GM23248 (cell line): ENCODE measurements at regions not wholly inside any gene's neighbourhood (a gene's known extent, or its start where the extent isn't known, plus 50 kb on each side); places are given as distances from the start of the nearest gene placed in this dataset.
"Not testable (repeated sequence)": the region's sequence is repeated elsewhere in the genome, so short reads cannot be mapped to it uniquely, and the experiment has no call there.

Experiments
- DNase-seq: peaks from one replicate; pipeline ENCODE4 v3.0.0-alpha.2; 2015
- H2AFZ ChIP-seq: fragments of 200-600 bp; sonication (generic); 2 replicates; pipeline ENCODE4 v1.6.1; 2016; ENCODE audit warnings: antibody characterized with exemption
- H3F3A ChIP-seq: fragments of 200-600 bp; sonication (generic); 2 replicates; pipeline ENCODE4 v1.6.1; 2016; ENCODE audit warnings: mild to moderate bottlenecking, antibody characterized with exemption, mixed run types; ENCODE audit not compliant: insufficient read depth
- H3K27ac ChIP-seq: fragments of 200-600 bp; sonication (generic); 2 replicates; pipeline ENCODE4 v1.5.1; 2016; ENCODE audit warnings: mild to moderate bottlenecking
- H3K27me3 ChIP-seq: fragments of 200-600 bp; sonication (generic); replicated peaks from 2 replicates; pipeline ENCODE4 v1.6.1; 2016; ENCODE audit warnings: mild to moderate bottlenecking; ENCODE audit not compliant: insufficient read depth
- H3K36me3 ChIP-seq: fragments of 200-600 bp; sonication (generic); 2 replicates; pipeline ENCODE4 v1.6.1; 2016; ENCODE audit warnings: low read depth, mild to moderate bottlenecking
- H3K4me1 ChIP-seq: fragments of 200-600 bp; sonication (generic); 2 replicates; pipeline ENCODE4 v1.6.1; 2016; ENCODE audit warnings: mild to moderate bottlenecking; ENCODE audit not compliant: insufficient read depth
- H3K4me2 ChIP-seq: fragments of 200-600 bp; sonication (generic); one replicate; pipeline ENCODE4 v1.6.1; 2016; ENCODE audit warnings: mild to moderate bottlenecking; ENCODE audit not compliant: unreplicated experiment
- H3K4me3 ChIP-seq: fragments of 200-600 bp; sonication (generic); 2 replicates; pipeline ENCODE4 v1.5.1; 2016; ENCODE audit warnings: mild to moderate bottlenecking
- H3K79me2 ChIP-seq: fragments of 200-600 bp; sonication (generic); 2 replicates; pipeline ENCODE4 v1.6.1; 2016; ENCODE audit warnings: mild to moderate bottlenecking; ENCODE audit not compliant: insufficient read depth
- H3K9ac ChIP-seq: fragments of 200-600 bp; sonication (generic); 2 replicates; pipeline ENCODE4 v1.6.1; 2016; ENCODE audit warnings: mild to moderate bottlenecking
- H3K9me2 ChIP-seq: fragments of 200-600 bp; sonication (generic); 2 replicates; pipeline ENCODE4 v1.6.1; 2016; ENCODE audit warnings: mixed run types, mild to moderate bottlenecking, moderate library complexity; ENCODE audit not compliant: insufficient read depth
- H3K9me3 ChIP-seq: fragments of 200-600 bp; sonication (generic); one replicate; pipeline ENCODE4 v1.6.1; 2017; ENCODE audit warnings: low read depth
- H4K20me1 ChIP-seq: fragments of 200-600 bp; sonication (generic); 2 replicates; pipeline ENCODE4 v1.6.0; 2016; ENCODE audit not compliant: insufficient read depth
- EZH2 ChIP-seq: fragments of 200-600 bp; sonication (generic); IDR thresholded peaks from 2 replicates; pipeline ENCODE4 v1.6.1; 2018; ENCODE audit warnings: antibody characterized with exemption, mild to moderate bottlenecking; ENCODE audit not compliant: insufficient read depth, poor library complexity, severe bottlenecking
- EZH2phosphoT487 ChIP-seq: fragments of 200-600 bp; sonication (generic); IDR thresholded peaks from 2 replicates; pipeline ENCODE4 v1.6.1; 2018; ENCODE audit warnings: antibody characterized with exemption, moderate library complexity, mild to moderate bottlenecking, low read depth; ENCODE audit not compliant: insufficient read depth
- WGBS, 2 experiments: methylation state at CpG; one replicate each; pipeline ENCODE4 v1.1.6; 2015 to 2017; ENCODE audit warnings: low lambda C conversion rate in 2 of 2, low coverage in 1 of 2; ENCODE audit errors: missing lambda C conversion rate in 2 of 2; 5-methylcytosine and 5-hydroxymethylcytosine counted together
- in situ Hi-C: fragments of 300-500 bp; cut with MboI; formaldehyde crosslinking; loops from 2 replicates; pipeline ENCODE4 v1.15.0; 2020

DNA sequence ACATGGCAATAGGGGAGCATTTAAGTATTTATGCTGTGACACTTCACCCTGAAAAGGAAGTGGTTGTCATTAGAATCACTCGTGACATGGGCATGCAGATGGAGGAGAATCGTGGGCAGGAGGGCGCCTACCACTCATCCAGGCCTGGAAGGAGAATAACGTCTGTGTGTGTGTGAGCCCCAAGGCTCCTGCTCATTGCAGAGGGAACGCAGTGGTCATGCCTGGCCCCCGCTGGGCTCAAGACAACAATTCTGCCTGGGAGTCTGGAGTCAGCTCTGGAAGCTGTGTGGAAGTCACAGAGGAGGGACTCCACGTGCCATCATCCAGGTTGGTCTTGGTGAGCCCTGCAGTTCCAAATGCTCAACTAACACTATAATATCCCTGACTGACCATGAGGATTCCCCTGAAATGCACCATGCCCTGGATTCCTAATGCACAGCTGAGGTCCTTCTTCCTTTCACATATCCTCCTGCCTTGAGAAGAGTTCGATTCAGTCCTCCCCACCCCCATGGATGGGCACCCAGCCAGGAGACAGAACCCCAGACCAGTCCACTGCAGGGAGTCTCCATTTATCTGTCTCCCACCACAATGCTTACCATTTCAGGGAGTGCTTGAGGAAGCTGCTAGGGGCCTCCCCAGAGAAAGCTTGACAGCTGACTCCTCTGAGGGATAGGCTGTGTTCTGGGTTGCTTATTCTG is 446.9 kb upstream of the B3GAT1 start:
- Histone ChIP-seq H3K9me3 (no peaks in the 10 kb centered on the region), H3K36me3 (no peaks in the 10 kb centered on the region), H3K27me3 (no peaks in the 10 kb centered on the region), H4K20me1 (no peaks in the 10 kb centered on the region), H3K9me2 (no peaks in the 10 kb centered on the region), H3K4me1 (no peaks in the 10 kb centered on the region), H3F3A (no peaks in the 10 kb centered on the region), H3K79me2 (no peaks in the 10 kb centered on the region), H3K9ac (no peak overlapping the region), H3K4me3 (no peak overlapping the region), H3K4me2 (no peak overlapping the region), H3K27ac (no peak overlapping the region), H2AFZ (no peak overlapping the region)
- DNase-seq = no peak
- in situ Hi-C loops = no loop called here
- WGBS, 2 experiments = 12 to 18% methylated on average over 7 to 8 of the region's 8 CpGs
- TF ChIP-seq EZH2 (no peak), EZH2phosphoT487 (no peak)

- H2AFZ ChIP-seq = no peak overlapping the region
- no peak overlapping the region for H3K27ac ChIP-seq
- H3K4me1 ChIP-seq = no peaks in the 10 kb centered on the region
- H3K9me2 ChIP-seq = no peaks in the 10 kb centered on the region
- H3K4me2 ChIP-seq = no peak overlapping the region
- no peaks in the 10 kb centered on the region for H3K27me3 ChIP-seq
- in situ Hi-C loops = no loop called here
- H4K20me1 ChIP-seq = no peaks in the 10 kb centered on the region
- H3K36me3 ChIP-seq = no peaks in the 10 kb centered on the region
- no peaks in the 10 kb centered on the region for H3F3A ChIP-seq
- no peaks in the 10 kb centered on the region for H3K9me3 ChIP-seq
- H3K9ac ChIP-seq = no peak overlapping the region
- TF ChIP-seq EZH2phosphoT487 = no peak
- no peak for TF ChIP-seq EZH2
- H3K4me3 ChIP-seq = no peak overlapping the region
- WGBS, 2 experiments = 30 to 35% methylated on average over 4 of the region's 4 CpGs
- DNase-seq = no peak
- H3K79me2 ChIP-seq = no peaks in the 10 kb centered on the region
Observed at GRCh38 chr11:134857035-134857434, 445.0 kb upstream of the B3GAT1 start.

GRCh38 chr11:134856056-134856971 is 444.3 kb upstream of the B3GAT1 start:
- H3K36me3 ChIP-seq = no peaks in the 10 kb centered on the region
- H3K9me3 ChIP-seq = no peaks in the 10 kb centered on the region
- no peak for TF ChIP-seq EZH2phosphoT487
- no peak for TF ChIP-seq EZH2
- no peaks in the 10 kb centered on the region for H3F3A ChIP-seq
- H3K27me3 ChIP-seq = no peaks in the 10 kb centered on the region
- no peaks in the 10 kb centered on the region for H3K4me1 ChIP-seq
- no peak overlapping the region for H3K27ac ChIP-seq
- no peak overlapping the region for H3K4me2 ChIP-seq
- H2AFZ ChIP-seq = no peak overlapping the region
- in situ Hi-C loops = no loop called here
- 31 to 38% methylated on average over 8 to 13 of the region's 14 CpGs for WGBS, 2 experiments
- no peaks in the 10 kb centered on the region for H3K9me2 ChIP-seq
- H4K20me1 ChIP-seq = no peaks in the 10 kb centered on the region
- H3K4me3 ChIP-seq = no peak overlapping the region
- no peak for DNase-seq
- H3K9ac ChIP-seq = no peak overlapping the region
- no peaks in the 10 kb centered on the region for H3K79me2 ChIP-seq

DNA sequence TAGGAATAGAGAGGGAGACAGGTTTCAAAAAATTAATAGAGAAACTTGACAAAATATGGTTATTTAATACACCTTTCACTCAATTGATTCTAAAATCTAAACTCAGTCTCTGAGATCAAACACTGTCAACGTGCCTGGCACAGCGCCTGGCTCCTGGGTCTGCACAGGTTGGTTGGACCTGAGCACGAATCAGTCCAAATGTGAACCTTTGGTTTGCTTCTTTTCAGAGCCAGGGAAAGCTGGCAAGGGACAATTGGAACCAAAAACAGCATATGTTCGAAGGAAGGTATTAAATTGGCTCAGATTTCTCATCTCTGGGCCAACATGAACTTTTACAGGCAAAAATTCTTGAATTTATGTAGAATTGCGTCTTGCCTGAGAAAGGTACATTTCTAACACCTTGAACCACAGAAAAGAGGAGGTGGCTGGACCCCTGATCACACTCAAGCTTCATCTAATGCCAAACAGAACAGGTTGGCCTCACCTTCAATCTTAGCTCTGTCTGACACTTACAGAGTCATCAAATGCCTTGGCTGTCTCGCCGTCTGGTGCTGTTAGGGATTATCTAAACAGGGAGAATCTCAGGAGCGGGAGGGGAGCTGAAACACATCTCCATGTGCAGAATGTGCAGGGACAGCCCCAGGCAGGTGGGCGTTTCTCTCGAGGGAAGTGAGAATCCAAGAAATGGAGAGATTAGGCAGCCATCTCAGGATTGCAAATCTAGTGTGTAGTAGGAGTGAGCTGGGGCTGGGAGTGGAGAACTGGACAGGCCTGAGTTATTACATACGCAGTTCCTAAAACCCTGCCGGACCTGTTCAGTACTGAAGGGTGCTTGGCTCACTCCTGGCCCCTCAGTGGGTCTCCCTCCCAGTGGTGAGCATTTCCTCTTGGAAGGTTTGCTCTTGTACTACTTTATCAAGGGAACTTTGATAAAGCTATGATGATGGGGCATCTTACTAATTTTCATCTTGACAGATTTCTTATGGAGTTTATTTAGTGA is 442.2 kb upstream of the B3GAT1 start:
- Histone ChIP-seq H3K4me1 (no peaks in the 10 kb centered on the region), H3K36me3 (no peaks in the 10 kb centered on the region), H3K9me3 (no peaks in the 10 kb centered on the region), H3K9me2 (no peaks in the 10 kb centered on the region), H3K27me3 (no peaks in the 10 kb centered on the region), H3K9ac (no peak overlapping the region), H4K20me1 (no peaks in the 10 kb centered on the region), H2AFZ (no peak overlapping the region), H3F3A (no peaks in the 10 kb centered on the region), H3K79me2 (no peaks in the 10 kb centered on the region), H3K4me2 (no peak overlapping the region), H3K27ac (no peak overlapping the region), H3K4me3 (no peak overlapping the region)
- TF ChIP-seq EZH2 (no peak), EZH2phosphoT487 (no peak)
- 24 to 26% methylated on average over 12 of the region's 12 CpGs for WGBS, 2 experiments
- in situ Hi-C loops = no loop called here
- DNase-seq = no peak

- WGBS, 2 experiments = 35 to 48% methylated on average over 16 to 22 of the region's 22 CpGs
- H3K4me3 ChIP-seq, H3K9ac ChIP-seq, H2AFZ ChIP-seq, H3K9me3 ChIP-seq, H3K27me3 ChIP-seq, H3K79me2 ChIP-seq, in situ Hi-C loops, H3K4me1 ChIP-seq, H3K27ac ChIP-seq, H3K9me2 ChIP-seq, H4K20me1 ChIP-seq, H3F3A ChIP-seq, DNase-seq, H3K36me3 ChIP-seq, H3K4me2 ChIP-seq: not testable (repeated sequence)
Observed at GRCh38 chr11:134851503-134852224, 439.6 kb upstream of the B3GAT1 start.
